Bronchial epithelial cell (primary cell): ENCODE measurements at regions not wholly inside any gene's neighbourhood (a gene's known extent, or its start where the extent isn't known, plus 50 kb on each side); places are given as distances from the start of the nearest gene placed in this dataset.

Experiments
- DNase-seq: peaks from one replicate; pipeline ENCODE4 v3.0.0-alpha.2; 2010; ENCODE audit warnings: low read depth
- FAIRE-seq: peaks from 2 replicates; lab custom pipeline; 2011; peaks lifted over from hg19 to GRCh38; lab: Jason Lieb, UNC
- H3K27me3 ChIP-seq: 2 replicates; pipeline ENCODE4 v1.5.1; 2011; ENCODE audit warnings: low read length; ENCODE audit not compliant: control insufficient read depth, insufficient read depth
- H3K36me3 ChIP-seq: 2 replicates; pipeline ENCODE4 v1.5.1; 2011; ENCODE audit warnings: low read length; ENCODE audit not compliant: control insufficient read depth, insufficient read depth
- H3K4me3 ChIP-seq: 2 replicates; pipeline ENCODE4 v1.5.1; 2011; ENCODE audit warnings: mild to moderate bottlenecking, low read depth, low read length, control low read depth
- CTCF ChIP-seq: IDR thresholded peaks from 2 replicates; pipeline ENCODE4 v1.5.1; 2011; ENCODE audit warnings: mild to moderate bottlenecking, moderate library complexity, low read length, control low read depth, inconsistent platforms; ENCODE audit not compliant: insufficient read depth, severe bottlenecking

GRCh38 chr5:88391116-88391515 lies 122.5 kb upstream of the TMEM161B start:
- Histone ChIP-seq H3K4me3 (no peak overlapping the region), H3K27me3 (no peaks in the 10 kb centered on the region), H3K36me3 (no peaks in the 10 kb centered on the region)
- no peak for TF ChIP-seq CTCF
- FAIRE-seq (no peak), DNase-seq (no peak)

GRCh38 chr5:88390481-88390880 lies 121.8 kb upstream of the TMEM161B start:
- FAIRE-seq (no peak), DNase-seq (no peak)
- no peaks in the 10 kb centered on the region for H3K36me3 ChIP-seq
- TF ChIP-seq CTCF: no peak
- no peaks in the 10 kb centered on the region for H3K27me3 ChIP-seq
- no peak overlapping the region for H3K4me3 ChIP-seq

GRCh38 chr5:88390096-88390441 lies 121.4 kb upstream of the TMEM161B start:
- DNase-seq (no peak), FAIRE-seq (no peak)
- TF ChIP-seq CTCF: no peak
- Histone ChIP-seq H3K4me3 (no peak overlapping the region), H3K27me3 (no peaks in the 10 kb centered on the region), H3K36me3 (no peaks in the 10 kb centered on the region)

- no peak for FAIRE-seq
- H3K36me3 ChIP-seq: no peaks in the 10 kb centered on the region
- no peak for TF ChIP-seq CTCF
These were observed 120.9 kb upstream of the TMEM161B start for GRCh38 chr5:88389338-88390095.

GRCh38 chr5:88388476-88389337 lies 120.1 kb upstream of the TMEM161B start:
- FAIRE-seq (no peak), DNase-seq (no peak)
- no peak for TF ChIP-seq CTCF
- Histone ChIP-seq H3K27me3 (no peaks in the 10 kb centered on the region), H3K4me3 (no peak overlapping the region), H3K36me3 (no peaks in the 10 kb centered on the region)

More at GRCh38 chr5:88389338-88390095, 120.9 kb upstream of the TMEM161B start:
- Histone ChIP-seq H3K27me3 (no peaks in the 10 kb centered on the region), H3K4me3 (no peak overlapping the region)
- no peak for DNase-seq
